Neural crest cell (in vitro differentiated cells): ENCODE measurements at regions not wholly inside any gene's neighbourhood (a gene's known extent, or its start where the extent isn't known, plus 50 kb on each side); places are given as distances from the start of the nearest gene placed in this dataset.

Experiments used
- DNase-seq: peaks from one replicate; pipeline ENCODE4 v3.0.0; 2021; ENCODE audit warnings: low read depth, mixed read lengths, low spot score
- H3K27ac Mint-ChIP-seq: one replicate; pipeline ENCODE4 v1.8.0; 2021; ENCODE audit warnings: mild to moderate bottlenecking, mixed read lengths; ENCODE audit not compliant: unreplicated experiment
- H3K27me3 Mint-ChIP-seq: 2 replicates; pipeline ENCODE4 v1.8.0; 2021; ENCODE audit warnings: low read depth, mild to moderate bottlenecking, mixed read lengths
- H3K36me3 Mint-ChIP-seq: 2 replicates; pipeline ENCODE4 v1.8.0; 2021; ENCODE audit warnings: low read depth, mild to moderate bottlenecking, mixed read lengths
- H3K4me1 Mint-ChIP-seq: 2 replicates; pipeline ENCODE4 v1.8.0; 2021; ENCODE audit warnings: mixed read lengths
- H3K4me3 Mint-ChIP-seq: one replicate; pipeline ENCODE4 v1.8.0; 2021; ENCODE audit warnings: mild to moderate bottlenecking, mixed read lengths
- H3K9me3 Mint-ChIP-seq: 2 replicates; pipeline ENCODE4 v1.8.0; 2021; ENCODE audit warnings: mixed read lengths
- CTCF ChIP-seq: fragments of 200-600 bp; sonication (generic); conservative IDR thresholded peaks from 2 replicates; pipeline ENCODE4 v1.5.0; 2021; ENCODE audit warnings: antibody characterized with exemption, mild to moderate bottlenecking

GRCh38 chr14:34356264-34356654 is 105.8 kb downstream of the SPTSSA start:
- Mint-ChIP-seq H3K9me3 (no peaks in the 10 kb centered on the region), H3K27ac (peak overlapping the region; percentile 88), H3K27me3 (no peaks in the 10 kb centered on the region), H3K4me1 (peaks cover 17% of the 10 kb centered on the region), H3K36me3 (no peaks in the 10 kb centered on the region), H3K4me3 (no peak overlapping the region)
- no peak for DNase-seq
- TF ChIP-seq CTCF = no peak

GRCh38 chr14:34355584-34356263 is 106.3 kb downstream of the SPTSSA start:
- TF ChIP-seq CTCF = no peak
- H3K36me3 Mint-ChIP-seq = no peaks in the 10 kb centered on the region
- H3K9me3 Mint-ChIP-seq = no peaks in the 10 kb centered on the region
- no peaks in the 10 kb centered on the region for H3K27me3 Mint-ChIP-seq
- no peak for DNase-seq
- no peak overlapping the region for H3K4me3 Mint-ChIP-seq
- H3K27ac Mint-ChIP-seq = peak overlapping the region; percentile 10
- peaks cover 17% of the 10 kb centered on the region for H3K4me1 Mint-ChIP-seq

- Mint-ChIP-seq H3K4me3 (no peak overlapping the region), H3K4me1 (peaks cover 11% of the 10 kb centered on the region), H3K9me3 (no peaks in the 10 kb centered on the region), H3K27ac (no peak overlapping the region), H3K36me3 (no peaks in the 10 kb centered on the region), H3K27me3 (no peaks in the 10 kb centered on the region)
- TF ChIP-seq CTCF = no peak
- no peak for DNase-seq
Measured at GRCh38 chr14:34354556-34354955, 107.5 kb downstream of the SPTSSA start.

GRCh38 chr14:34350903-34351302 is 111.1 kb downstream of the SPTSSA start:
- H3K4me1 Mint-ChIP-seq = peaks cover 6% of the 10 kb centered on the region
- TF ChIP-seq CTCF = no peak
- no peak overlapping the region for H3K4me3 Mint-ChIP-seq
- H3K27me3 Mint-ChIP-seq = no peaks in the 10 kb centered on the region
- H3K36me3 Mint-ChIP-seq = no peaks in the 10 kb centered on the region
- H3K9me3 Mint-ChIP-seq = peaks cover 12% of the 10 kb centered on the region
- H3K27ac Mint-ChIP-seq = no peak overlapping the region
- DNase-seq = no peak

GRCh38 chr14:34348592-34348991 is 113.4 kb downstream of the SPTSSA start:
- TF ChIP-seq CTCF = no peak
- H3K36me3 Mint-ChIP-seq = peaks cover 3% of the 10 kb centered on the region
- H3K4me3 Mint-ChIP-seq = no peak overlapping the region
- no peak overlapping the region for H3K27ac Mint-ChIP-seq
- H3K4me1 Mint-ChIP-seq = no peaks in the 10 kb centered on the region
- peaks cover 18% of the 10 kb centered on the region for H3K9me3 Mint-ChIP-seq
- H3K27me3 Mint-ChIP-seq = no peaks in the 10 kb centered on the region
- DNase-seq = no peak
